H1 (cell line): ENCODE measurements at regions not wholly inside any gene's neighbourhood (a gene's known extent, or its start where the extent isn't known, plus 50 kb on each side); places are given as distances from the start of the nearest gene placed in this dataset.
A peak's percentile ranks its signal among the peaks of the same experiment; 100 is the strongest.

Experiments
- CTCF ChIA-PET: fragments of 300-600 bp; sonication (Branson Sonifier 250); formaldehyde crosslinking; loops from one replicate; lab custom pipeline; 2021; ENCODE audit not compliant: partially characterized antibody; lab: Charles Lee
- POLR2A ChIA-PET: fragments of 300-600 bp; sonication (Branson Sonifier 250); formaldehyde crosslinking; loops from one replicate; lab custom pipeline; 2021; ENCODE audit warnings: inconsistent platforms; ENCODE audit not compliant: partially characterized antibody; lab: Charles Lee
- DNase-seq, 2 experiments: peaks; one replicate each; pipeline versions ENCODE4 v3.0.0 to v3.0.0-alpha.2; 2010 to 2022; ENCODE audit warnings: low spot score in 2 of 2, low read depth in 1 of 2, mixed read lengths in 1 of 2
- FAIRE-seq: peaks from 2 replicates; lab custom pipeline; 2011; peaks lifted over from hg19 to GRCh38; lab: Jason Lieb, UNC
- H2AFZ ChIP-seq: 2 replicates; pipeline ENCODE4 v1.8.1; 2012; ENCODE audit warnings: low read length, inconsistent platforms
- H2AK5ac ChIP-seq: 2 replicates; pipeline ENCODE4 v1.6.1; 2013; ENCODE audit warnings: low read depth, low read length
- H2BK120ac ChIP-seq: replicated peaks from 2 replicates; pipeline ENCODE3; 2013; ENCODE audit warnings: low read depth, low read length, inconsistent platforms
- H2BK12ac ChIP-seq: 2 replicates; pipeline ENCODE4 v1.6.1; 2013; ENCODE audit warnings: low read depth, low read length
- H2BK15ac ChIP-seq: 2 replicates; pipeline ENCODE4 v1.6.1; 2013; ENCODE audit warnings: low read length
- H2BK20ac ChIP-seq: 2 replicates; pipeline ENCODE4 v1.6.1; 2013; ENCODE audit warnings: low read length
- H2BK5ac ChIP-seq: 2 replicates; pipeline ENCODE4 v1.6.1; 2013; ENCODE audit warnings: low read depth, low read length
- H3K14ac ChIP-seq: 2 replicates; pipeline ENCODE4 v1.6.1; 2013; ENCODE audit warnings: inconsistent platforms; ENCODE audit not compliant: insufficient read length
- H3K18ac ChIP-seq: 2 replicates; pipeline ENCODE4 v1.6.1; 2013; ENCODE audit warnings: low read length; ENCODE audit errors: extremely low read depth
- H3K23ac ChIP-seq: 2 replicates; pipeline ENCODE4 v1.6.1; 2013; ENCODE audit warnings: inconsistent platforms; ENCODE audit not compliant: insufficient read length
- H3K23me2 ChIP-seq: 2 replicates; pipeline ENCODE4 v1.6.1; 2013; ENCODE audit warnings: low read depth, low read length
- H3K27ac ChIP-seq: 2 replicates; pipeline ENCODE4 v1.6.1; 2011; ENCODE audit warnings: low read depth, low read length, inconsistent platforms
- H3K27me3 ChIP-seq, 4 experiments: replicated peaks in 1 of 4; 1 replicate in 1 of 4; 2 replicates in 3 of 4; pipeline versions ENCODE4 v1.6.1 to v1.8.1; 2011 to 2013; ENCODE audit warnings: low read length in 3 of 4, mild to moderate bottlenecking in 3 of 4, inconsistent platforms in 2 of 4, mixed read lengths in 2 of 4, moderate library complexity in 1 of 4; ENCODE audit not compliant: control insufficient read depth in 3 of 4, insufficient read depth in 3 of 4; ENCODE audit errors: extremely low read depth in 1 of 4
- H3K36me3 ChIP-seq, 4 experiments: 2 replicates each; pipeline versions ENCODE4 v1.6.1 to v1.8.1; 2011 to 2013; ENCODE audit warnings: mild to moderate bottlenecking in 4 of 4, low read length in 3 of 4, moderate library complexity in 2 of 4, control low read depth in 1 of 4, inconsistent platforms in 1 of 4; ENCODE audit not compliant: insufficient read depth in 4 of 4, control insufficient read depth in 2 of 4
- H3K4ac ChIP-seq: replicated peaks from 2 replicates; pipeline ENCODE3; 2013; ENCODE audit warnings: low read length, low read depth, mixed read lengths, inconsistent platforms; ENCODE audit not compliant: insufficient read length
- H3K4me1 ChIP-seq, 4 experiments: replicated peaks in 1 of 4; 1 replicate in 1 of 4; 2 replicates in 3 of 4; pipeline versions ENCODE4 v1.6.1 to v1.8.1; 2011 to 2013; ENCODE audit warnings: low read length in 3 of 4, inconsistent platforms in 2 of 4, mixed read lengths in 1 of 4; ENCODE audit not compliant: insufficient read depth in 4 of 4, control insufficient read depth in 3 of 4
- H3K4me2 ChIP-seq, 2 experiments: 2 replicates each; pipeline versions ENCODE4 v1.6.1 to v1.8.1; 2011 to 2013; ENCODE audit warnings: low read depth in 2 of 2, low read length in 2 of 2, control low read depth in 1 of 2, inconsistent platforms in 1 of 2, mild to moderate bottlenecking in 1 of 2; ENCODE audit not compliant: insufficient read depth in 1 of 2
- H3K4me3 ChIP-seq, 4 experiments: fragments of 200-600, 300-600 bp in 1 of 4; sonication (generic), shearing (Covaris generic), sonication (Bioruptor Twin) in 1 of 4; 2 replicates each; pipeline versions ENCODE4 v1.5.1 to v1.8.1; 2011 to 2016; ENCODE audit warnings: low read length in 4 of 4, low read depth in 3 of 4, control low read depth in 2 of 4, inconsistent platforms in 2 of 4, mild to moderate bottlenecking in 2 of 4, mixed read lengths in 1 of 4, moderate library complexity in 1 of 4; ENCODE audit not compliant: insufficient read depth in 2 of 4; ENCODE audit errors: extremely low read depth in 1 of 4
- H3K56ac ChIP-seq: replicated peaks from 2 replicates; pipeline ENCODE3; 2013; ENCODE audit warnings: low read depth, mild to moderate bottlenecking, mixed read lengths, low read length, inconsistent platforms; ENCODE audit not compliant: insufficient read length
- H3K79me1 ChIP-seq: 2 replicates; pipeline ENCODE4 v1.6.1; 2013; ENCODE audit warnings: low read depth, low read length, control low read depth
- H3K79me2 ChIP-seq, 2 experiments: 2 replicates each; pipeline versions ENCODE4 v1.6.1 to v1.8.1; 2012 to 2013; ENCODE audit warnings: low read length in 2 of 2, mild to moderate bottlenecking in 2 of 2, inconsistent platforms in 1 of 2; ENCODE audit not compliant: insufficient read depth in 2 of 2, control insufficient read depth in 1 of 2
- H3K9ac ChIP-seq, 4 experiments: replicated peaks in 1 of 4; 1 replicate in 1 of 4; 2 replicates in 3 of 4; pipeline versions ENCODE4 v1.6.1 to v1.8.1; 2011 to 2013; ENCODE audit warnings: low read depth in 3 of 4, low read length in 3 of 4, control low read depth in 2 of 4, mild to moderate bottlenecking in 2 of 4, moderate library complexity in 2 of 4, inconsistent platforms in 1 of 4; ENCODE audit errors: extremely low read depth in 1 of 4
- H3K9me3 ChIP-seq, 2 experiments: 2 replicates each; pipeline versions ENCODE4 v1.6.1 to v1.8.1; 2012 to 2013; ENCODE audit warnings: mild to moderate bottlenecking in 2 of 2, moderate library complexity in 2 of 2, control low read depth in 1 of 2, inconsistent platforms in 1 of 2, low read depth in 1 of 2, low read length in 1 of 2, mixed read lengths in 1 of 2; ENCODE audit not compliant: insufficient read depth in 2 of 2
- H4K20me1 ChIP-seq, 2 experiments: replicated peaks in 1 of 2; 2 replicates each; pipeline versions ENCODE3 to v1.8.1; 2011 to 2013; ENCODE audit warnings: inconsistent platforms in 2 of 2, low read length in 2 of 2, mild to moderate bottlenecking in 1 of 2; ENCODE audit not compliant: insufficient read depth in 2 of 2, control insufficient read depth in 1 of 2
- H4K5ac ChIP-seq: 2 replicates; pipeline ENCODE4 v1.6.1; 2013; ENCODE audit warnings: low read length, low read depth, mixed read lengths, inconsistent platforms; ENCODE audit not compliant: insufficient read length
- H4K8ac ChIP-seq: 2 replicates; pipeline ENCODE4 v1.8.0; 2013; ENCODE audit warnings: mild to moderate bottlenecking, moderate library complexity, low read length, inconsistent platforms; ENCODE audit not compliant: insufficient read depth; ENCODE audit errors: extremely low read depth
- H4K91ac ChIP-seq: replicated peaks from 2 replicates; pipeline ENCODE3; 2013; ENCODE audit warnings: low read length, mixed read lengths, inconsistent platforms; ENCODE audit not compliant: insufficient read length
- KDM1A ChIP-seq: fragments of 200-600, 300-600 bp; sonication (generic); IDR thresholded peaks from 2 replicates; pipeline ENCODE4 v1.7.1; 2016; ENCODE audit warnings: mild to moderate bottlenecking, low read length, borderline replicate concordance
- RBBP5 ChIP-seq: IDR thresholded peaks from 2 replicates; pipeline ENCODE4 v1.7.1; 2012; ENCODE audit warnings: low read depth, mild to moderate bottlenecking, inconsistent platforms, low read length, moderate library complexity, borderline replicate concordance
- WGBS, 2 experiments: shearing (Covaris generic) in 1 of 2; methylation state at CpG; one replicate each; pipeline versions ENCODE4 v1.1.6 to v1.1.7; 2013 to 2015; ENCODE audit warnings: low lambda C conversion rate in 2 of 2, mixed read lengths in 2 of 2, inconsistent platforms in 1 of 2, low coverage in 1 of 2, missing lambda C conversion rate in 1 of 2; ENCODE audit not compliant: insufficient replicate concordance in 2 of 2, insufficient coverage in 1 of 2, insufficient read length in 1 of 2; ENCODE audit errors: extremely low coverage in 1 of 2, missing lambda C conversion rate in 1 of 2; 5-methylcytosine and 5-hydroxymethylcytosine counted together

- ChIA-PET CTCF (interaction anchor here (1.2 to 1.5 kb wide), 2 partner anchors 10 to 20 kb away, joined by 4 to 7 read pairs; no protein-coding TSS in a partner anchor), POLR2A (interaction anchor here (1.1 kb wide), 1 partner anchor 109 kb away, joined by 3 read pairs; no protein-coding TSS in a partner anchor)
- Histone ChIP-seq H3K14ac (no peak overlapping the region), H3K23me2 (no peaks in the 10 kb centered on the region), H4K91ac (no peak overlapping the region), H2BK20ac (no peak overlapping the region; the same call in 1 of the 2 replicates), H4K20me1 (no peaks in the 10 kb centered on the region), H3K4me2 (no peak overlapping the region), H3K9ac (no peak overlapping the region), H3K79me2 (no peaks in the 10 kb centered on the region), H3K4me1 (peaks cover 2 to 13% (median 7%) of the 10 kb centered on the region in 4 experiments; a peak in 5 of 7 replicates), H2BK120ac (no peak overlapping the region), H3K27me3 (no peaks in the 10 kb centered on the region), H3K4me3 (no peak overlapping the region), H4K8ac (no peak overlapping the region), H2AFZ (0 out of 2 replicates have a peak overlapping the region, but pooled peaks have one; percentile 91), H3K9me3 (no peaks in the 10 kb centered on the region), H3K36me3 (no peaks in the 10 kb centered on the region), H2BK12ac (no peak overlapping the region), H3K56ac (no peak overlapping the region), H2BK5ac (no peak overlapping the region), H3K18ac (no peak overlapping the region), H3K4ac (no peak overlapping the region), H3K23ac (no peak overlapping the region), H3K79me1 (no peaks in the 10 kb centered on the region), H2AK5ac (no peak overlapping the region), H4K5ac (no peak overlapping the region), H3K27ac (no peak overlapping the region), H2BK15ac (0 out of 2 replicates have a peak overlapping the region, but pooled peaks have one; percentile 31)
- 86% methylated on average over 9 of the region's 9 CpGs; no CpG with 5 or more reads in 1 of the 2 experiments for WGBS, 2 experiments
- DNase-seq (no peak), FAIRE-seq (no peak)
- TF ChIP-seq KDM1A, result no peak
- no peak for TF ChIP-seq RBBP5
Observed at GRCh38 chr4:153065276-153065675, 129.2 kb downstream of the FHDC1 start.
